ENCODE measurements at regions not wholly inside any gene's neighbourhood (a gene's known extent, or its start where the extent isn't known, plus 50 kb on each side); places are given as distances from the start of the nearest gene placed in this dataset.
"Not testable (repeated sequence)": the region's sequence is repeated elsewhere in the genome, so short reads cannot be mapped to it uniquely, and the experiment has no call there.

DNA sequence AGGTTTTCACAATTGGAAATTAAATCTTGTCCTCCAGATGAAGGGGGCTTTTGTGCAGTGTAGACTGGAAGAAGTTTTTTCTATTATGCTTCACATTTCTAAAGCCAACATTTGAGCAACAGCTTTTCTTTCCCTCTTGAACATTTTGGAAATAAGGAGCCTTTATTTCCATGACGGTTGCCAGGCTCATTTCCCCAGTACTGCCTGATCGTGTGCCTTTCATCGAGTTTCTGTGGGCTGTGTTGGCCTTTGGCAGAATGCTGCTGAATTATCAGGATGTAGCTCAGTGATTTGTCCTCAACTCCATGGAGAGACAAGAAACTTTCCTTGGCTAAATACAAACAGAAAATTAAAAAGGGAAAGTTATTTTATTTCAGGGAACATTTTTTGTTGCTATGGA lies 314.8 kb upstream of the LRRC3B start:
- no peak overlapping the region for H3K4me2 ChIP-seq (ENCODE audit: insufficient read depth, low read length)
- no peak overlapping the region for H3K27ac ChIP-seq (ENCODE audit: insufficient read depth, low read depth, low read length)
- FAIRE-seq: no peak
- peaks cover 3% of the 10 kb centered on the region for H3K9me3 ChIP-seq (replicated peaks; ENCODE audit: control insufficient read depth, insufficient read depth, low read length)
- POLR2A ChIA-PET: no interaction called here
- no peaks in the 10 kb centered on the region for H4K20me1 ChIP-seq (replicated peaks; ENCODE audit: control insufficient read depth, extremely low read depth, insufficient read depth, low read length)
- no peaks in the 10 kb centered on the region for H3K4me1 ChIP-seq (ENCODE audit: control insufficient read depth, extremely low read depth, insufficient read depth, low read length)
- DNase-seq (ENCODE audit: low read depth, low spot score): no peak
- no peak overlapping the region for H2AFZ ChIP-seq (ENCODE audit: low read depth, low read length)
- no peak overlapping the region for H3K4me3 ChIP-seq (replicated peaks in 1 of 3; ENCODE audit: insufficient read depth in 1 of 3, low read depth in 1 of 3, low read length in 3 of 3)
- no peaks in the 10 kb centered on the region for H3K27me3 ChIP-seq (ENCODE audit: control insufficient read depth in 2 of 2, insufficient read depth in 2 of 2, low read length in 2 of 2)
- no peaks in the 10 kb centered on the region for H3K9me1 ChIP-seq (replicated peaks; ENCODE audit: control insufficient read depth, extremely low read depth, insufficient read depth, low read length)
- intact Hi-C loops (cut with micrococcal nuclease): no loop called here
- BruUV-seq (replicated peaks): no TSS peak
- H3K36me3 ChIP-seq (ENCODE audit: control insufficient read depth in 2 of 2, extremely low read depth in 1 of 2, insufficient read depth in 2 of 2, low read length in 2 of 2): no peaks in the 10 kb centered on the region
- CTCF ChIA-PET: no interaction called here
- TF ChIP-seq EZH2 (IDR thresholded peaks at IDR 0.05; ENCODE audit: borderline replicate concordance, low read depth, low read length, severe bottlenecking): no peak
- TF ChIP-seq, protein P1, sequence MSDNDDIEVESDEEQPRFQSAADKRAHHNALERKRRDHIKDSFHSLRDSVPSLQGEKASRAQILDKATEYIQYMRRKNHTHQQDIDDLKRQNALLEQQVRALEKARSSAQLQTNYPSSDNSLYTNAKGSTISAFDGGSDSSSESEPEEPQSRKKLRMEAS (IDR thresholded peaks at IDR 0.05; ENCODE audit: insufficient read depth, insufficient read length): no peak
- H3K9ac ChIP-seq (replicated peaks; ENCODE audit: extremely low read depth, insufficient read depth, low read length): no peak overlapping the region
- dilution Hi-C loops (cut with MboI; ENCODE audit: extremely low pct_ligation_motif_present, low sequenced_read_pairs): no loop called here
- H3K79me2 ChIP-seq (ENCODE audit: control insufficient read depth, insufficient read depth, low read length): no peaks in the 10 kb centered on the region

DNA sequence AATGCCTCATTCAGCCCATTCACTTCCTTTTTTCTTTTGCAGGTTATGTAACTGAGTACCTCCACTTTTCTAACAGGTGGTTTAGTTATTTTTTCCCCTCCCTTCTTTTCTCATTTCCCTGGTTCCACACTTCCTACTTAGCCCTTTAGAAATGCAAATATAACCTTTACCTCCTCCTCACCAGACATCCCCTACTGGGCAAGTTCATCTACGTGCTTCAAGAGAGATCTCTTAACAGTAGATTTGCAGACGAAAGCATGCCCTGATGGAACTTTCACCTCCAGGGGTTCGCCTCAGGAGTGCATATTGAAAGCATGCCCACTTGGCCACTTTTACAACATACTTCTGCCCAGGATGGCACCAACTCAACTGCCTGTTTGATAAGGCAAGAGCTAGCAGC lies 314.1 kb upstream of the LRRC3B start:
- intact Hi-C loops (cut with micrococcal nuclease): no loop called here
- TF ChIP-seq GATA2 (IDR thresholded peaks at IDR 0.05; ENCODE audit: insufficient read depth, insufficient read length, low read depth, low read length) (no peak), POLR2A (IDR thresholded peaks at IDR 0.05; ENCODE audit: low read depth, low read length) (no peak), FOS (IDR thresholded peaks at IDR 0.05; ENCODE audit: borderline replicate concordance, insufficient read depth, low read length) (no peak), MYC (IDR thresholded peaks at IDR 0.05; ENCODE audit: low read depth, low read length) (no peak), EZH2 (IDR thresholded peaks at IDR 0.05; ENCODE audit: borderline replicate concordance, low read depth, low read length, severe bottlenecking) (no peak), POLR2AphosphoS5 (IDR thresholded peaks at IDR 0.05; ENCODE audit: insufficient read depth, low read depth, low read length) (no peak), JUN (IDR thresholded peaks at IDR 0.05; ENCODE audit: borderline replicate concordance, insufficient read depth, insufficient read length, low read depth) (no peak)
- TF ChIP-seq, protein P2, sequence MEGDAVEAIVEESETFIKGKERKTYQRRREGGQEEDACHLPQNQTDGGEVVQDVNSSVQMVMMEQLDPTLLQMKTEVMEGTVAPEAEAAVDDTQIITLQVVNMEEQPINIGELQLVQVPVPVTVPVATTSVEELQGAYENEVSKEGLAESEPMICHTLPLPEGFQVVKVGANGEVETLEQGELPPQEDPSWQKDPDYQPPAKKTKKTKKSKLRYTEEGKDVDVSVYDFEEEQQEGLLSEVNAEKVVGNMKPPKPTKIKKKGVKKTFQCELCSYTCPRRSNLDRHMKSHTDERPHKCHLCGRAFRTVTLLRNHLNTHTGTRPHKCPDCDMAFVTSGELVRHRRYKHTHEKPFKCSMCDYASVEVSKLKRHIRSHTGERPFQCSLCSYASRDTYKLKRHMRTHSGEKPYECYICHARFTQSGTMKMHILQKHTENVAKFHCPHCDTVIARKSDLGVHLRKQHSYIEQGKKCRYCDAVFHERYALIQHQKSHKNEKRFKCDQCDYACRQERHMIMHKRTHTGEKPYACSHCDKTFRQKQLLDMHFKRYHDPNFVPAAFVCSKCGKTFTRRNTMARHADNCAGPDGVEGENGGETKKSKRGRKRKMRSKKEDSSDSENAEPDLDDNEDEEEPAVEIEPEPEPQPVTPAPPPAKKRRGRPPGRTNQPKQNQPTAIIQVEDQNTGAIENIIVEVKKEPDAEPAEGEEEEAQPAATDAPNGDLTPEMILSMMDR (IDR thresholded peaks at IDR 0.05; ENCODE audit: extremely low read depth in 1 of 2, insufficient read depth in 1 of 2, low read depth in 1 of 2, low read length in 2 of 2): no peak
- TF ChIP-seq, protein P1 (IDR thresholded peaks at IDR 0.05; ENCODE audit: insufficient read depth, insufficient read length): no peak
- BruUV-seq (replicated peaks): no TSS peak
- ChIA-PET CTCF (no interaction called here), POLR2A (no interaction called here)
- H3K9ac ChIP-seq (replicated peaks; ENCODE audit: extremely low read depth, insufficient read depth, low read length): no peak overlapping the region
- H3K27ac ChIP-seq (ENCODE audit: insufficient read depth, low read depth, low read length): no peak overlapping the region
- no peak overlapping the region for H3K4me3 ChIP-seq (replicated peaks in 1 of 3; ENCODE audit: insufficient read depth in 1 of 3, low read depth in 1 of 3, low read length in 3 of 3)
- no peak for DNase-seq (ENCODE audit: low read depth, low spot score)
- no peak overlapping the region for H3K4me2 ChIP-seq (ENCODE audit: insufficient read depth, low read length)
- no peaks in the 10 kb centered on the region for H3K27me3 ChIP-seq (ENCODE audit: control insufficient read depth in 2 of 2, insufficient read depth in 2 of 2, low read length in 2 of 2)
- dilution Hi-C loops (cut with MboI; ENCODE audit: extremely low pct_ligation_motif_present, low sequenced_read_pairs): no loop called here
- H3K9me1 ChIP-seq (replicated peaks; ENCODE audit: control insufficient read depth, extremely low read depth, insufficient read depth, low read length): no peaks in the 10 kb centered on the region
- no peaks in the 10 kb centered on the region for H3K36me3 ChIP-seq (ENCODE audit: control insufficient read depth in 2 of 2, extremely low read depth in 1 of 2, insufficient read depth in 2 of 2, low read length in 2 of 2)
- no peaks in the 10 kb centered on the region for H4K20me1 ChIP-seq (replicated peaks; ENCODE audit: control insufficient read depth, extremely low read depth, insufficient read depth, low read length)
- H3K9me3 ChIP-seq (replicated peaks; ENCODE audit: control insufficient read depth, insufficient read depth, low read length): peaks cover 3% of the 10 kb centered on the region
- no peaks in the 10 kb centered on the region for H3K79me2 ChIP-seq (ENCODE audit: control insufficient read depth, insufficient read depth, low read length)
- FAIRE-seq: no peak
- no peaks in the 10 kb centered on the region for H3K4me1 ChIP-seq (ENCODE audit: control insufficient read depth, extremely low read depth, insufficient read depth, low read length)
- H2AFZ ChIP-seq (ENCODE audit: low read depth, low read length): no peak overlapping the region

DNA sequence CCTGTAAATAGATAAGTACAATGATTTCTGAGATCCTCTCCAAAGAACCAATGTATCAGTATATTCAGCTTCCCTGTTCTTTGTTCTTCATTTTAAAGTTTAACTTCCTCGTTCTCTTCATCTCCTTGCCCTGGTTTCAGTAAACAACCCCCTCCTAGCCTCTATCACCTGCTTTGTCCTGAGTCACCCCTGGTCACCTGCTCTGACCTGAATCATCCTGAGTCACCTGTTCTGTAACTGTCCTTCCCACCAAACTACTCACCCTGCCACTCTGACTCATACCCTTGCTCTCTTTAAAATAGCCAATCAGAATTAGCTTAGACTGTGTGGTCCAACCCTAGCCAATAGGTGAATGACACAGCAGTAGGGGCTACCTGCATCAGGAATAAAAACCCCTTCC lies 313.0 kb upstream of the LRRC3B start:
- H3K4me1 ChIP-seq (ENCODE audit: control insufficient read depth, extremely low read depth, insufficient read depth, low read length); CTCF ChIA-PET; H3K9ac ChIP-seq (replicated peaks; ENCODE audit: extremely low read depth, insufficient read depth, low read length); DNase-seq (ENCODE audit: low read depth, low spot score); FAIRE-seq; H3K4me3 ChIP-seq (replicated peaks in 1 of 3; ENCODE audit: insufficient read depth in 1 of 3, low read depth in 1 of 3, low read length in 3 of 3); H3K9me3 ChIP-seq (replicated peaks; ENCODE audit: control insufficient read depth, insufficient read depth, low read length); dilution Hi-C loops (cut with MboI; ENCODE audit: extremely low pct_ligation_motif_present, low sequenced_read_pairs); BruUV-seq (replicated peaks); H3K27me3 ChIP-seq (ENCODE audit: control insufficient read depth in 2 of 2, insufficient read depth in 2 of 2, low read length in 2 of 2); H3K4me2 ChIP-seq (ENCODE audit: insufficient read depth, low read length); H3K79me2 ChIP-seq (ENCODE audit: control insufficient read depth, insufficient read depth, low read length); intact Hi-C loops (cut with micrococcal nuclease); H3K36me3 ChIP-seq (ENCODE audit: control insufficient read depth in 2 of 2, extremely low read depth in 1 of 2, insufficient read depth in 2 of 2, low read length in 2 of 2); H4K20me1 ChIP-seq (replicated peaks; ENCODE audit: control insufficient read depth, extremely low read depth, insufficient read depth, low read length); H2AFZ ChIP-seq (ENCODE audit: low read depth, low read length); H3K27ac ChIP-seq (ENCODE audit: insufficient read depth, low read depth, low read length); H3K9me1 ChIP-seq (replicated peaks; ENCODE audit: control insufficient read depth, extremely low read depth, insufficient read depth, low read length); POLR2A ChIA-PET: not testable (repeated sequence)

Data from endothelial cell of umbilical vein (primary cell).